GM23338 (cell line): ENCODE measurements at regions not wholly inside any gene's neighbourhood (a gene's known extent, or its start where the extent isn't known, plus 50 kb on each side); places are given as distances from the start of the nearest gene placed in this dataset.

ENCODE experiments used
- ATAC-seq: fragments of 200-7000 bp; cut with Tn5 transposase; 3 replicates; pipeline ENCODE4 v1.9.1; 2020
- DNase-seq: peaks from one replicate; pipeline ENCODE4 v3.0.0-alpha.2; 2015; ENCODE audit warnings: low spot score
- H2AFZ ChIP-seq: fragments of 200-600 bp; sonication (generic); 2 replicates; pipeline ENCODE4 v1.8.0; 2016; ENCODE audit warnings: antibody characterized with exemption, mild to moderate bottlenecking, moderate library complexity
- H3F3A ChIP-seq: fragments of 200-600 bp; sonication (generic); replicated peaks from 2 replicates; pipeline ENCODE4 v1.8.0; 2017; ENCODE audit warnings: antibody characterized with exemption, mixed run types, low read depth
- H3K27ac ChIP-seq: fragments of 200-600 bp; sonication (generic); 2 replicates; pipeline ENCODE4 v1.6.1; 2016; ENCODE audit warnings: low read depth
- H3K27me3 ChIP-seq: fragments of 200-600 bp; sonication (generic); 2 replicates; pipeline ENCODE4 v1.8.0; 2016; ENCODE audit warnings: mild to moderate bottlenecking, mixed run types, moderate library complexity; ENCODE audit not compliant: insufficient read depth
- H3K36me3 ChIP-seq: fragments of 200-600 bp; sonication (generic); 2 replicates; pipeline ENCODE4 v1.8.0; 2016; ENCODE audit warnings: mild to moderate bottlenecking; ENCODE audit not compliant: insufficient read depth
- H3K4me1 ChIP-seq: fragments of 200-600 bp; sonication (generic); 2 replicates; pipeline ENCODE4 v1.8.0; 2016; ENCODE audit warnings: mild to moderate bottlenecking, moderate library complexity; ENCODE audit not compliant: insufficient read depth
- H3K4me2 ChIP-seq: fragments of 200-600 bp; sonication (generic); 2 replicates; pipeline ENCODE4 v1.7.1; 2017; ENCODE audit warnings: mixed run types
- H3K4me3 ChIP-seq: fragments of 200-600 bp; sonication (generic); 2 replicates; pipeline ENCODE4 v1.6.1; 2016; ENCODE audit warnings: mixed run types
- H3K79me2 ChIP-seq: fragments of 200-600 bp; sonication (generic); replicated peaks from 2 replicates; pipeline ENCODE4 v1.8.0; 2017; ENCODE audit warnings: mild to moderate bottlenecking; ENCODE audit not compliant: insufficient read depth
- H3K9me2 ChIP-seq: fragments of 200-600 bp; sonication (generic); 2 replicates; pipeline ENCODE4 v1.8.0; 2017; ENCODE audit not compliant: insufficient read depth
- H4K20me1 ChIP-seq: fragments of 200-600 bp; sonication (generic); replicated peaks from 2 replicates; pipeline ENCODE4 v1.8.0; 2017; ENCODE audit warnings: mild to moderate bottlenecking; ENCODE audit not compliant: insufficient read depth
- H3K27ac Mint-ChIP-seq: 2 replicates; pipeline ENCODE4 v1.8.0; 2020; ENCODE audit warnings: inconsistent platforms, mild to moderate bottlenecking, moderate library complexity, mixed read lengths
- H3K27me3 Mint-ChIP-seq: 3 replicates; pipeline ENCODE4 v1.8.0; 2022; ENCODE audit warnings: low read depth, mild to moderate bottlenecking, moderate library complexity, mixed read lengths, inconsistent platforms; ENCODE audit not compliant: insufficient read depth, poor library complexity
- H3K36me3 Mint-ChIP-seq: 3 replicates; pipeline ENCODE4 v1.8.0; 2021; ENCODE audit warnings: low read depth, mild to moderate bottlenecking, inconsistent platforms, moderate library complexity, mixed read lengths
- H3K4me1 Mint-ChIP-seq: 3 replicates; pipeline ENCODE4 v1.8.0; 2020; ENCODE audit warnings: mild to moderate bottlenecking, inconsistent platforms, mixed read lengths
- H3K4me3 Mint-ChIP-seq: 3 replicates; pipeline ENCODE4 v1.8.0; 2021; ENCODE audit warnings: moderate library complexity, mild to moderate bottlenecking, inconsistent platforms, mixed read lengths
- H3K9me3 Mint-ChIP-seq: 3 replicates; pipeline ENCODE4 v1.8.0; 2020; ENCODE audit warnings: moderate library complexity, mild to moderate bottlenecking, inconsistent platforms, mixed read lengths
- CREB1 ChIP-seq: fragments of 250-450 bp; sonication (Bioruptor Pico); IDR thresholded peaks from 2 replicates; pipeline ENCODE4 v1.5.0; 2020; ENCODE audit warnings: low read depth, mild to moderate bottlenecking, moderate library complexity
- CTCF ChIP-seq, 2 experiments: fragments of 200-600 bp in 1 of 2; sonication (generic) in 1 of 2; conservative IDR thresholded peaks; 2 replicates each; pipeline versions ENCODE4 v1.5.1 to v1.6.1; 2016 to 2017; ENCODE audit warnings: antibody characterized with exemption in 2 of 2, low read depth in 2 of 2, mild to moderate bottlenecking in 2 of 2, moderate library complexity in 1 of 2
- ETS1 ChIP-seq: IDR thresholded peaks from 2 replicates; pipeline ENCODE4 v1.6.1; 2016; ENCODE audit warnings: antibody characterized with exemption
- EZH2 ChIP-seq: fragments of 200-600 bp; sonication (generic); IDR thresholded peaks from one replicate; pipeline ENCODE4 v1.8.0; 2017; ENCODE audit warnings: antibody characterized with exemption, mild to moderate bottlenecking, low read depth; ENCODE audit not compliant: unreplicated experiment
- EZH2phosphoT487 ChIP-seq: fragments of 200-600 bp; sonication (generic); IDR thresholded peaks from one replicate; pipeline ENCODE4 v1.8.1; 2018; ENCODE audit warnings: antibody characterized with exemption; ENCODE audit not compliant: unreplicated experiment
- JUNB ChIP-seq: IDR thresholded peaks from one replicate; pipeline ENCODE4 v1.6.1; 2016; ENCODE audit warnings: antibody characterized with exemption; ENCODE audit not compliant: unreplicated experiment
- NANOG ChIP-seq: IDR thresholded peaks from 2 replicates; pipeline ENCODE4 v1.6.1; 2016; ENCODE audit warnings: antibody characterized with exemption, borderline replicate concordance
- POLR2AphosphoS5 ChIP-seq: IDR thresholded peaks from 2 replicates; pipeline ENCODE4 v1.6.1; 2016; ENCODE audit warnings: antibody characterized with exemption, low read depth
- REST ChIP-seq: IDR thresholded peaks from one replicate; pipeline ENCODE4 v1.6.1; 2018; ENCODE audit warnings: antibody characterized with exemption; ENCODE audit not compliant: unreplicated experiment
- STAT1 ChIP-seq: IDR thresholded peaks from one replicate; pipeline ENCODE4 v1.6.1; 2016; ENCODE audit warnings: antibody characterized with exemption; ENCODE audit not compliant: unreplicated experiment
- ZNF114 ChIP-seq: fragments of 250-450 bp; sonication (Bioruptor Pico); IDR thresholded peaks from 2 replicates; pipeline ENCODE4 v1.5.0; 2020; ENCODE audit warnings: mild to moderate bottlenecking, moderate library complexity
- ZNF331 ChIP-seq: fragments of 250-450 bp; sonication (Bioruptor Pico); IDR thresholded peaks from 2 replicates; pipeline ENCODE4 v1.5.0; 2020; ENCODE audit warnings: low read depth, mild to moderate bottlenecking, moderate library complexity
- ZNF462 ChIP-seq: fragments of 250-450 bp; sonication (Bioruptor Pico); IDR thresholded peaks from 2 replicates; pipeline ENCODE4 v1.5.0; 2020; ENCODE audit warnings: mild to moderate bottlenecking, moderate library complexity

- no peaks in the 10 kb centered on the region for H3K36me3 ChIP-seq
- DNase-seq, result no peak
- no peak overlapping the region for H3K27ac Mint-ChIP-seq
- no peaks in the 10 kb centered on the region for H3K36me3 Mint-ChIP-seq
- H3K9me3 Mint-ChIP-seq, result no peaks in the 10 kb centered on the region
- no peaks in the 10 kb centered on the region for H3K27me3 Mint-ChIP-seq
- H2AFZ ChIP-seq, result no peak overlapping the region
- no peaks in the 10 kb centered on the region for H3F3A ChIP-seq
- H3K27me3 ChIP-seq, result no peaks in the 10 kb centered on the region
- no peak overlapping the region for H3K4me3 Mint-ChIP-seq
- H3K27ac ChIP-seq, result no peak overlapping the region
- TF ChIP-seq CREB1, result no peak
- TF ChIP-seq JUNB, result no peak
- TF ChIP-seq ETS1, result no peak
- TF ChIP-seq EZH2, result no peak
- no peak for TF ChIP-seq CTCF (conservative IDR thresholded peaks at IDR 0.05; ENCODE audit: low read depth in 2 of 2)
- TF ChIP-seq ZNF331, result no peak
- no peak for TF ChIP-seq ZNF462
- TF ChIP-seq POLR2AphosphoS5, result no peak
- TF ChIP-seq ZNF114, result no peak
- no peak for TF ChIP-seq EZH2phosphoT487
- no peak for TF ChIP-seq STAT1
- no peak for TF ChIP-seq REST
- TF ChIP-seq NANOG, result no peak
- no peaks in the 10 kb centered on the region for H3K9me2 ChIP-seq
- no peaks in the 10 kb centered on the region for H3K79me2 ChIP-seq
- no peak overlapping the region for H3K4me3 ChIP-seq
- H3K4me1 ChIP-seq, result no peaks in the 10 kb centered on the region
- H3K4me1 Mint-ChIP-seq, result no peaks in the 10 kb centered on the region
- no peaks in the 10 kb centered on the region for H4K20me1 ChIP-seq
- H3K4me2 ChIP-seq, result no peak overlapping the region
- ATAC-seq, result no peak
Measured at GRCh38 chr7:108972004-108972403, 402.3 kb downstream of the DNAJB9 start.
